Kidney (tissue), 13 donors: ENCODE measurements at regions not wholly inside any gene's neighbourhood (a gene's known extent, or its start where the extent isn't known, plus 50 kb on each side); places are given as distances from the start of the nearest gene placed in this dataset.
A peak's percentile ranks its signal among the peaks of the same experiment; 100 is the strongest.

Experiments used
- DNase-seq, 5 donors: peaks; one replicate each; pipeline ENCODE4 v3.0.0-alpha.2; 2013 to 2020
- FAIRE-seq: peaks from 2 replicates; lab custom pipeline; 2012; peaks lifted over from hg19 to GRCh38; lab: Jason Lieb, UNC
- H3K27ac ChIP-seq, 2 donors: one replicate each; pipeline ENCODE4 v1.7.0; 2013; ENCODE audit warnings: low read depth in 2 of 2, low read length in 2 of 2, inconsistent platforms in 1 of 2
- H3K27me3 ChIP-seq: one replicate; pipeline ENCODE4 v1.7.1; 2013; ENCODE audit warnings: low read length, inconsistent platforms; ENCODE audit not compliant: control insufficient read depth, insufficient read depth
- H3K36me3 ChIP-seq, 3 donors: one replicate each; pipeline versions ENCODE4 v1.7.0 to v1.7.1; 2013; ENCODE audit warnings: low read length in 3 of 3, control low read depth in 1 of 3, inconsistent platforms in 1 of 3; ENCODE audit not compliant: insufficient read depth in 3 of 3, control insufficient read depth in 2 of 3
- H3K4me1 ChIP-seq, 3 donors: one replicate each; pipeline versions ENCODE4 v1.7.0 to v1.7.1; 2013; ENCODE audit warnings: low read length in 3 of 3, inconsistent platforms in 1 of 3, low read depth in 1 of 3; ENCODE audit not compliant: control insufficient read depth in 2 of 3, insufficient read depth in 2 of 3
- H3K4me3 ChIP-seq, 3 donors: one replicate each; pipeline versions ENCODE4 v1.7.0 to v1.8.1; 2013; ENCODE audit warnings: low read length in 3 of 3, control low read depth in 1 of 3, inconsistent platforms in 1 of 3
- H3K9ac ChIP-seq, 3 donors: one replicate each; pipeline versions ENCODE4 v1.7.0 to v1.7.1; 2013; ENCODE audit warnings: low read length in 3 of 3, control low read depth in 1 of 3, inconsistent platforms in 1 of 3
- H3K9me3 ChIP-seq, 3 donors: one replicate each; pipeline versions ENCODE4 v1.7.0 to v1.7.1; 2013; ENCODE audit warnings: low read length in 3 of 3, control low read depth in 1 of 3, inconsistent platforms in 1 of 3; ENCODE audit not compliant: control insufficient read depth in 2 of 3, insufficient read depth in 1 of 3
- CTCF ChIP-seq: IDR thresholded peaks from 3 replicates; pipeline ENCODE4 v1.5.1; 2012; ENCODE audit warnings: mild to moderate bottlenecking, moderate library complexity, borderline replicate concordance; ENCODE audit not compliant: insufficient read depth; ENCODE audit errors: extremely low read depth
- intact Hi-C: fragments of 100-400 bp; cut with DNase I; formaldehyde crosslinking; loops from one replicate; pipeline ENCODE4 v1.11.1; 2022
- donor health status: control.
- donor health status: control.
- donor health status: control.
- donor health status: control.
- donor health status: control.
- donor health status: DM: yes; HTN: yes; CAD: no.
- donor health status: Normal renal cell carcinoma (clear cell type).

- DNase-seq (no peak), FAIRE-seq (no peak)
- H3K36me3 ChIP-seq, result no peaks in the 10 kb centered on the region
- no peak overlapping the region for H3K27ac ChIP-seq
- H3K9ac ChIP-seq, result no peak overlapping the region
- H3K4me3 ChIP-seq, result no peak overlapping the region
- no peaks in the 10 kb centered on the region for H3K27me3 ChIP-seq
- no peak for TF ChIP-seq CTCF
- intact Hi-C loops, result no loop called here
- no peaks in the 10 kb centered on the region for H3K4me1 ChIP-seq
- peaks cover 0 to 2% (median 0%) of the 10 kb centered on the region in 3 donors for H3K9me3 ChIP-seq
Observed at GRCh38 chr11:128279866-128280265, 307.5 kb downstream of the ETS1 start.

- H3K4me1 ChIP-seq, result no peaks in the 10 kb centered on the region
- H3K36me3 ChIP-seq, result no peaks in the 10 kb centered on the region
- no peak overlapping the region for H3K9ac ChIP-seq
- peaks cover 0 to 2% (median 0%) of the 10 kb centered on the region in 3 donors for H3K9me3 ChIP-seq
- no peak for TF ChIP-seq CTCF
- DNase-seq (no peak), FAIRE-seq (no peak)
- H3K4me3 ChIP-seq, result no peak overlapping the region
- intact Hi-C loops, result no loop called here
- H3K27me3 ChIP-seq, result no peaks in the 10 kb centered on the region
- H3K27ac ChIP-seq, result no peak overlapping the region
Observed at GRCh38 chr11:128273736-128274135, 313.6 kb downstream of the ETS1 start.

- intact Hi-C loops, result no loop called here
- H3K27me3 ChIP-seq, result no peaks in the 10 kb centered on the region
- peak in 1 of 5 donors; percentile 32 for DNase-seq
- H3K9ac ChIP-seq, result no peak overlapping the region
- H3K4me3 ChIP-seq, result no peak overlapping the region
- no peak for TF ChIP-seq CTCF
- H3K9me3 ChIP-seq, result peaks cover 0 to 2% (median 0%) of the 10 kb centered on the region in 3 donors
- no peaks in the 10 kb centered on the region for H3K36me3 ChIP-seq
- H3K27ac ChIP-seq, result no peak overlapping the region
- no peak for FAIRE-seq
- H3K4me1 ChIP-seq, result no peaks in the 10 kb centered on the region
Observed at GRCh38 chr11:128271401-128271800, 316.0 kb downstream of the ETS1 start.

- peak; percentile 56 for FAIRE-seq
Observed at GRCh38 chr11:128269466-128269865, 317.9 kb downstream of the ETS1 start.

More at GRCh38 chr11:128269466-128269865, 317.9 kb downstream of the ETS1 start:
- H3K9ac ChIP-seq, result no peak overlapping the region
- H3K4me1 ChIP-seq, result no peaks in the 10 kb centered on the region
- intact Hi-C loops, result no loop called here
- H3K27ac ChIP-seq, result no peak overlapping the region
- no peak overlapping the region for H3K4me3 ChIP-seq
- H3K27me3 ChIP-seq, result no peaks in the 10 kb centered on the region
- TF ChIP-seq CTCF, result no peak
- H3K36me3 ChIP-seq, result no peaks in the 10 kb centered on the region
- H3K9me3 ChIP-seq, result no peaks in the 10 kb centered on the region
- DNase-seq, result no peak
